Uterus (tissue), 3 donors: ENCODE measurements at regions not wholly inside any gene's neighbourhood (a gene's known extent, or its start where the extent isn't known, plus 50 kb on each side); places are given as distances from the start of the nearest gene placed in this dataset.
"Not testable (repeated sequence)": the region's sequence is repeated elsewhere in the genome, so short reads cannot be mapped to it uniquely, and the experiment has no call there.

Source experiments
- DNase-seq, 2 donors: peaks; one replicate each; pipeline ENCODE4 v3.0.0-alpha.2; 2019 to 2020
- H3K27ac ChIP-seq, 2 donors: fragments of 200-600 bp; sonication (generic); 1 replicate in 1 of 2; 2 replicates in 1 of 2; pipeline ENCODE4 v1.5.1; 2016 to 2018
- H3K27me3 ChIP-seq, 2 donors: fragments of 200-600 bp; sonication (generic); one replicate each; pipeline ENCODE4 v1.5.1; 2018 to 2019; ENCODE audit warnings: control low read depth in 1 of 2
- H3K36me3 ChIP-seq, 2 donors: fragments of 200-600 bp; sonication (generic); one replicate each; pipeline ENCODE4 v1.5.1; 2019; ENCODE audit warnings: control low read depth in 1 of 2
- H3K4me1 ChIP-seq, 2 donors: fragments of 200-600 bp; sonication (generic); one replicate each; pipeline ENCODE4 v1.5.1; 2018 to 2019; ENCODE audit warnings: control low read depth in 1 of 2
- H3K4me3 ChIP-seq, 2 donors: fragments of 200-600 bp; sonication (generic); 1 replicate in 1 of 2; 2 replicates in 1 of 2; pipeline ENCODE4 v1.5.1; 2018 to 2019; ENCODE audit warnings: mild to moderate bottlenecking in 1 of 2
- H3K9me3 ChIP-seq, 2 donors: fragments of 200-600 bp; sonication (generic); one replicate each; pipeline ENCODE4 v1.5.1; 2019; ENCODE audit warnings: control low read depth in 1 of 2
- CTCF ChIP-seq, 4 experiments: fragments of 200-600 bp in 2 of 4; fragments of 450-650 bp in 2 of 4; sonication (generic) in 2 of 4; IDR thresholded peaks; one replicate each; pipeline ENCODE4 v1.5.1; 2016 to 2019; ENCODE audit warnings: antibody characterized with exemption in 4 of 4, mild to moderate bottlenecking in 2 of 4, moderate library complexity in 1 of 4
- POLR2A ChIP-seq, 2 donors: fragments of 450-650 bp; IDR thresholded peaks; one replicate each; pipeline ENCODE4 v1.6.1; 2016; ENCODE audit warnings: antibody characterized with exemption in 2 of 2, mild to moderate bottlenecking in 1 of 2, moderate library complexity in 1 of 2
- intact Hi-C: fragments of 100-400 bp; cut with DNase I; formaldehyde crosslinking; loops from one replicate; pipeline ENCODE4 v1.15.1; 2023; ENCODE audit warnings: low total_unique reads
- donor health status: DM: yes; HTN: yes; CAD: no.

- DNase-seq, H3K9me3 ChIP-seq, H3K27ac ChIP-seq, H3K4me1 ChIP-seq, H3K27me3 ChIP-seq, H3K4me3 ChIP-seq, H3K36me3 ChIP-seq, intact Hi-C loops: not testable (repeated sequence)
Measured at GRCh38 chr12:54105809-54106208, 52.2 kb downstream of the HOXC4 start.

GRCh38 chr12:54106252-54106651 is 52.6 kb downstream of the HOXC4 start:
- H3K9me3 ChIP-seq, H3K4me3 ChIP-seq, H3K27ac ChIP-seq, H3K27me3 ChIP-seq, H3K4me1 ChIP-seq, intact Hi-C loops, H3K36me3 ChIP-seq: not testable (repeated sequence)
- DNase-seq = peak in 1 of 2 donors; percentile 33

GRCh38 chr12:54106803-54107579 is 53.4 kb downstream of the HOXC4 start:
- H3K36me3 ChIP-seq, H3K27ac ChIP-seq, intact Hi-C loops, H3K4me1 ChIP-seq, H3K27me3 ChIP-seq, H3K9me3 ChIP-seq, H3K4me3 ChIP-seq: not testable (repeated sequence)
- peak in 1 of 2 donors; percentile 37 for DNase-seq

GRCh38 chr12:54112336-54112735 is 58.7 kb downstream of the HOXC4 start:
- DNase-seq, H3K27me3 ChIP-seq, intact Hi-C loops, H3K36me3 ChIP-seq, H3K4me1 ChIP-seq, H3K4me3 ChIP-seq, H3K27ac ChIP-seq, H3K9me3 ChIP-seq: not testable (repeated sequence)

DNA sequence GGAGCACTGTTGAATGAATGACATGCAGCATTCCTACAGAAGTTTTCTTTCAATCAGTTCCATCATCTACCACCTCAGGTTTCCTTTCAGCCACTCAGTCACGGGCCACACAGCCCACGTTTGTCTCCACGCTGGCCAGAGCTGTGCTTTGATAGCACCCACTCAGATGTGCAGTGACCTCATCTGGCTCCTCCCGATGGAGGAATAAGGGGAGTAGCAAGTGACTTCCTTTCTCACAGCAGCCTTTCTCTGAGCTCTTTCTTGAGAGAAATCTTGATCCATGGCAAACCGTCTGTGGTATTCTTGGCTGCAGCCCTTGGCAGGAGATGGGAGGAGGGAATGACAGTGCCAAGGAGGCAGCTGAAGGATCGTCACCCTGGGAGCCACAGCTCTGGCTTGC is 62.4 kb downstream of the HOXC4 start:
- H3K36me3 ChIP-seq, H3K27me3 ChIP-seq, H3K4me1 ChIP-seq, H3K9me3 ChIP-seq, H3K4me3 ChIP-seq, H3K27ac ChIP-seq, intact Hi-C loops: not testable (repeated sequence)
- DNase-seq = peak in 1 of 2 donors; percentile 29

- intact Hi-C loops = not testable (repeated sequence)
Measured at GRCh38 chr12:54117392-54117791, 63.8 kb downstream of the HOXC4 start.

GRCh38 chr12:54119082-54119481 is 65.4 kb downstream of the HOXC4 start:
- H3K4me1 ChIP-seq, H3K27ac ChIP-seq, intact Hi-C loops, H3K27me3 ChIP-seq, H3K36me3 ChIP-seq, H3K9me3 ChIP-seq, H3K4me3 ChIP-seq, DNase-seq: not testable (repeated sequence)

More at GRCh38 chr12:54117392-54117791, 63.8 kb downstream of the HOXC4 start:
- not testable (repeated sequence) for H3K27ac ChIP-seq, H3K9me3 ChIP-seq, H3K4me3 ChIP-seq, H3K27me3 ChIP-seq, H3K36me3 ChIP-seq, DNase-seq, H3K4me1 ChIP-seq

DNA sequence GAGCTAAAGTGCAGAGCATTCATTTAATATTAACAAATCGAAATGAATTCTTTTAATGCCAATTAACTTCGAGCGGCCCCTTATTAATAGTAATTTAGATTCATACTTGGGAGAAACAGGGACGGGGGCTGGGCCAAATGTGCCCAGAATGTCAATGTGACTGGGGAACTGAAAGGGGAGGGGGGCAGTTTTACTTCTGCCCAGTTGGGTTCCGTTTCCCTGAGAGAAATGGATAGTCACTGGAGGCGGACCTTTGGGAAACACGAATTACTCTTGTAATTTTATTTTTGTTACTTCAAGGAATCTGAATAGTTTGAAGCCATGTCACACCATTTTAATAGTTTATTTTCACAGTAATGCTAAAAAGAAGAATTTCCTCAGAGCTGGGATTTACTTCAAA is 64.8 kb downstream of the SMUG1 start:
- H3K27ac ChIP-seq, H3K36me3 ChIP-seq, H3K9me3 ChIP-seq, DNase-seq, intact Hi-C loops, H3K4me1 ChIP-seq, H3K4me3 ChIP-seq: not testable (repeated sequence)
- H3K27me3 ChIP-seq = peaks cover 0 to 18% of the 10 kb centered on the region in 2 donors

DNA sequence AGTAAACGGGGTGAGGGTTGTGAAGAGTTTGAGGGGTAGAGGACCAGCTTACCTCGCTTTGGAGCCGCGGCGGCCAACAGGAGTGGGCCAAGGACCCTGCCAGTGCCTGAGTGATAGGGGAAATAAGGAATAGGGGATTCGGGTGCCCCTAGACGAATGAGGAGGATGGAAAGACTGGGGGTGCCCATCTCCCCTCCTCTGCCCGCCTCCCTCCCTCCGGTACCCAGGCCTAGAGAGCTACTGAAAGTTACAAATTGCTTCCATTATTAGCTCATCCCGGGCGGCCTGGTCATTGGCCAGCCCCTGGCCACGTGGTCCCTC is 63.1 kb downstream of the SMUG1 start:
- H3K36me3 ChIP-seq, DNase-seq, H3K9me3 ChIP-seq, intact Hi-C loops, H3K4me1 ChIP-seq: not testable (repeated sequence)
- Histone ChIP-seq H3K4me3 (peak overlapping the region; percentile 50 to 73), H3K27ac (peak overlapping the region in 1 of 2 donors; percentile 71), H3K27me3 (peaks cover 0 to 18% of the 10 kb centered on the region in 2 donors)

GRCh38 chr12:54126029-54126695 is 62.6 kb downstream of the SMUG1 start:
- peaks cover 0 to 18% of the 10 kb centered on the region in 2 donors for H3K27me3 ChIP-seq
- peak in 1 of 2 donors; percentile 16 for TF ChIP-seq POLR2A (IDR thresholded peaks at IDR 0.05)
- TF ChIP-seq CTCF (IDR thresholded peaks at IDR 0.05) = no peak
- H3K4me3 ChIP-seq = peak overlapping the region; percentile 50 to 73
- DNase-seq = peak; percentile 43 to 61
- H3K9me3 ChIP-seq = no peaks in the 10 kb centered on the region
- peak overlapping the region; percentile 70 to 71 for H3K27ac ChIP-seq
- no peaks in the 10 kb centered on the region for H3K36me3 ChIP-seq
- no peaks in the 10 kb centered on the region for H3K4me1 ChIP-seq
- intact Hi-C loops = no loop called here
